ENCODE measurements at regions not wholly inside any gene's neighbourhood (a gene's known extent, or its start where the extent isn't known, plus 50 kb on each side); places are given as distances from the start of the nearest gene placed in this dataset.

GRCh38 chr2:186425576-186425975, 60.5 kb upstream of the ZC3H15 start:
- TF ChIP-seq CTCF (IDR thresholded peaks at IDR 0.05) = no peak
- TF ChIP-seq EZH2 (IDR thresholded peaks at IDR 0.05; ENCODE audit: borderline replicate concordance, insufficient read depth, low read depth, low read length, poor library complexity, severe bottlenecking) = no peak
